H1 (cell line): ENCODE measurements at regions not wholly inside any gene's neighbourhood (a gene's known extent, or its start where the extent isn't known, plus 50 kb on each side); places are given as distances from the start of the nearest gene placed in this dataset.

Source experiments
- BCL11A ChIP-seq, 2 experiments: IDR thresholded peaks; one replicate each; pipeline ENCODE4 v1.6.1; 2011; ENCODE audit warnings: low read depth in 2 of 2, low read length in 2 of 2, mild to moderate bottlenecking in 2 of 2
- CBX5 ChIP-seq: fragments of 300-800, 300-1000 bp; sonication (generic); IDR thresholded peaks from 2 replicates; pipeline ENCODE4 v1.7.1; 2016; ENCODE audit warnings: antibody characterized with exemption, low read length, low read depth
- CHD1 ChIP-seq: IDR thresholded peaks from 2 replicates; pipeline ENCODE4 v1.6.1; 2012; ENCODE audit warnings: low read depth, low read length, improper control_type of control experiment
- CHD7 ChIP-seq: fragments of 300-600 bp; sonication (generic); IDR thresholded peaks from 2 replicates; pipeline ENCODE4 v1.7.1; 2012; ENCODE audit warnings: low read length, moderate library complexity, mild to moderate bottlenecking, inconsistent platforms; ENCODE audit not compliant: insufficient replicate concordance
- JUND ChIP-seq: IDR thresholded peaks from 2 replicates; pipeline ENCODE4 v1.6.1; 2011; ENCODE audit warnings: mild to moderate bottlenecking, improper control_type of control experiment, low read length
- POU5F1 ChIP-seq: IDR thresholded peaks from 2 replicates; pipeline ENCODE4 v1.6.1; 2011; ENCODE audit warnings: low read depth, mild to moderate bottlenecking, low read length, moderate library complexity
- RFX5 ChIP-seq: IDR thresholded peaks from 2 replicates; pipeline ENCODE4 v1.6.1; 2011; ENCODE audit warnings: low read depth, low read length, improper control_type of control experiment, borderline replicate concordance
- RNF2 ChIP-seq: fragments of 200-900, 300-1000 bp; sonication (generic); IDR thresholded peaks from 2 replicates; pipeline ENCODE4 v1.7.1; 2016; ENCODE audit warnings: borderline replicate concordance, low read depth, mild to moderate bottlenecking, antibody characterized with exemption, low read length; ENCODE audit not compliant: poor library complexity, severe bottlenecking; ENCODE audit errors: missing control alignments
- SUZ12 ChIP-seq: fragments of 200-600 bp; sonication (generic); IDR thresholded peaks from 2 replicates; pipeline ENCODE4 v1.6.1; 2012; ENCODE audit warnings: mild to moderate bottlenecking, inconsistent platforms, low read length, moderate library complexity, mixed read lengths
- USF2 ChIP-seq: IDR thresholded peaks from 2 replicates; pipeline ENCODE4 v1.6.1; 2011; ENCODE audit warnings: low read length, improper control_type of control experiment

GRCh38 chr6:3663081-3663480 lies 88.4 kb downstream of the PXDC1 start (continued):
- TF ChIP-seq CHD7 = no peak
- TF ChIP-seq RFX5 = no peak
- no peak for TF ChIP-seq SUZ12
- no peak for TF ChIP-seq USF2
- TF ChIP-seq POU5F1 = no peak
- TF ChIP-seq JUND = no peak
- no peak for TF ChIP-seq CHD1
- TF ChIP-seq CBX5 = no peak
- no peak for TF ChIP-seq BCL11A (IDR thresholded peaks at IDR 0.05; ENCODE audit: low read depth in 2 of 2, low read length in 2 of 2)
- TF ChIP-seq RNF2 = no peak
